ENCODE measurements at regions not wholly inside any gene's neighbourhood (a gene's known extent, or its start where the extent isn't known, plus 50 kb on each side); places are given as distances from the start of the nearest gene placed in this dataset.

- TF ChIP-seq CTCF (IDR thresholded peaks at IDR 0.05; ENCODE audit: insufficient read depth, low read depth, low read length) (no peak), EZH2 (IDR thresholded peaks at IDR 0.05; ENCODE audit: insufficient read depth, low read length) (no peak)
These were observed 811.6 kb downstream of the PLCL1 start for GRCh38 chr2:198615972-198616371.
